Loucy (cell line): ENCODE measurements at regions not wholly inside any gene's neighbourhood (a gene's known extent, or its start where the extent isn't known, plus 50 kb on each side); places are given as distances from the start of the nearest gene placed in this dataset.

Experiments used
- H2AFZ ChIP-seq: fragments of 200-600 bp; sonication (generic); 2 replicates; pipeline ENCODE4 v1.6.0; 2016; ENCODE audit warnings: antibody characterized with exemption, mild to moderate bottlenecking, low read length, moderate library complexity
- H3F3A ChIP-seq: fragments of 200-600 bp; 2 replicates; pipeline ENCODE4 v1.6.0; 2016; ENCODE audit warnings: antibody characterized with exemption, low read depth, mild to moderate bottlenecking
- H3K27me3 ChIP-seq: fragments of 200-600 bp; sonication (generic); 2 replicates; pipeline ENCODE4 v1.6.1; 2014; ENCODE audit warnings: low read length, mild to moderate bottlenecking; ENCODE audit not compliant: insufficient read depth, poor library complexity, severe bottlenecking
- H3K36me3 ChIP-seq: fragments of 200-600 bp; sonication (generic); 2 replicates; pipeline ENCODE4 v1.6.1; 2016; ENCODE audit warnings: low read length; ENCODE audit not compliant: insufficient read depth
- H3K4me1 ChIP-seq: fragments of 200-600 bp; sonication (generic); 2 replicates; pipeline ENCODE4 v1.5.1; 2014; ENCODE audit warnings: low read length, mild to moderate bottlenecking; ENCODE audit not compliant: insufficient read depth, poor library complexity, severe bottlenecking
- H3K4me2 ChIP-seq: fragments of 200-600 bp; sonication (generic); 2 replicates; pipeline ENCODE4 v1.6.0; 2014; ENCODE audit warnings: antibody characterized with exemption, low read length, low read depth, mild to moderate bottlenecking; ENCODE audit not compliant: poor library complexity, severe bottlenecking
- H3K4me3 ChIP-seq: fragments of 200-600 bp; sonication (generic); 2 replicates; pipeline ENCODE4 v1.5.1; 2014; ENCODE audit warnings: low read length, mild to moderate bottlenecking, mixed read lengths; ENCODE audit not compliant: poor library complexity, severe bottlenecking
- H3K79me2 ChIP-seq: fragments of 200-600 bp; sonication (generic); 2 replicates; pipeline ENCODE4 v1.6.1; 2014; ENCODE audit warnings: low read length; ENCODE audit not compliant: insufficient read depth
- H3K9ac ChIP-seq: fragments of 200-600 bp; sonication (generic); 2 replicates; pipeline ENCODE4 v1.6.0; 2014; ENCODE audit warnings: mild to moderate bottlenecking, low read depth, low read length, moderate library complexity; ENCODE audit not compliant: poor library complexity, severe bottlenecking
- H3K9me2 ChIP-seq: fragments of 200-600 bp; sonication (generic); replicated peaks from 2 replicates; pipeline ENCODE4 v1.6.1; 2016; ENCODE audit warnings: low read depth, low read length, mixed read lengths
- H3K9me3 ChIP-seq: fragments of 200-600 bp; sonication (generic); 2 replicates; pipeline ENCODE4 v1.6.1; 2014; ENCODE audit warnings: mild to moderate bottlenecking, antibody characterized with exemption, low read length, low read depth; ENCODE audit not compliant: insufficient read depth
- H4K20me1 ChIP-seq: fragments of 200-600 bp; sonication (generic); 2 replicates; pipeline ENCODE4 v1.6.0; 2014; ENCODE audit warnings: antibody characterized with exemption, low read length, mild to moderate bottlenecking; ENCODE audit not compliant: insufficient read depth, poor library complexity, severe bottlenecking
- EZH2phosphoT487 ChIP-seq: fragments of 200-600 bp; IDR thresholded peaks from 2 replicates; pipeline ENCODE4 v1.6.1; 2018; ENCODE audit warnings: antibody characterized with exemption, mild to moderate bottlenecking, moderate library complexity, borderline replicate concordance
- TF ChIP-seq, protein P1 (sequence below): fragments of 200-600 bp; sonication (generic); conservative IDR thresholded peaks from 2 replicates; pipeline ENCODE4 v1.5.1; 2014; ENCODE audit warnings: mild to moderate bottlenecking, antibody characterized with exemption, low read length

DNA sequence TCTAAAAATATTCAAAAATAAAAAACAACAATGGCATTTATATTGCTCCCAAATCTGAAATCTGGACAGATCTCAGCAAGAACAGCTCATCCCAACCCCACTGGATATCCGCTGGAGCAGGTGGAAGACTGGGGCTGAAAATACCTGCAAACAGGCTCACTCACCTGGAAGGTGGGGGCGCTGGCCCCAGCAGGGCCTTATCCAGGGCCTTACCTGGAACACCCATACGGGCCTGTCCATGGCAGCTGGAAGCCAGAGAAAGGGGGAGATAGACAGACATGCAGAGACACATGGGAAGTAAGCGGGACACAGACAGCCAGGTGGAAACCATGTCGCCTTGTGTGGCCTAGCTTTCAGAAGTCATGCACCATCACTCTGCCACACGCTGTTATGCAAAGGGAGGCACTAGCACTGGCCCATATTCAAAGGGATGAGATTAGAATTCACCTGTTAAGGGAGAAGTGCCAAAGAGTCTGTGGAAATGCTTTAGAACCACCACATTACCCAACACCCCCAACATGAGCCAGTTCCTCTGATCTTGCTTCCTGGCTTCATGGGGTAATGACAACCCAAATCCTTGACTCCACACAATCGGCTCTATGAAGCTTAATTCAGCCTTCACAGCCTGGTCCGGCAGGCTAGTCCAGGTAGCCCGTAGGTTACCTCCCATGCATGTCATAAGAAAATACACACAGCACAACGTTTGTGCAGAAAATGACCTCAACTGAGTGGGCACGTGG lies 99.0 kb upstream of the CDYL start:
- no peaks in the 10 kb centered on the region for H3F3A ChIP-seq
- no peak overlapping the region for H2AFZ ChIP-seq

DNA sequence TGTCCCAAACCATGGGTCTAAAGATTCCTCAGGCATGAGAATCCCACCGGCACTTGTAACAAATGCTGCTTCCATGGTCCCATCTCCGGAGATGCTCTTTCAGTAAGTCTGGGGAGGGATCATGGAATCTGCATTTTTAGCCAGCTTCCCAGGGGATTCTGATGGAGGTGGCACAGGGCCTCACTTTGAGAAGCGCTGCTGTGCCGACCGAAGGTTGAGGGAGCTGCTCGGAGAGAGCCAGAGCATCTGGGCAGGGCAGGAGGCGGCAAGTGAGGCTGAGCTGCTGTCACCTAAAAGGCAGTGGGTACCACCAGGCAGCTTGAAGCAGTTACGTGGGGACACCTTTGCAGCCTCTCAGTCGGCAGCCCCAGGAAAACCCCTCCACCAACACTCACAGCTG lies 100.2 kb upstream of the CDYL start:
- Histone ChIP-seq H2AFZ (no peak overlapping the region), H4K20me1 (no peaks in the 10 kb centered on the region), H3F3A (no peaks in the 10 kb centered on the region), H3K4me2 (no peak overlapping the region), H3K9me3 (no peaks in the 10 kb centered on the region), H3K4me3 (no peak overlapping the region), H3K27me3 (no peaks in the 10 kb centered on the region), H3K4me1 (no peaks in the 10 kb centered on the region), H3K9me2 (no peaks in the 10 kb centered on the region), H3K79me2 (no peaks in the 10 kb centered on the region), H3K9ac (no peak overlapping the region), H3K36me3 (no peaks in the 10 kb centered on the region)
- TF ChIP-seq, protein P1, sequence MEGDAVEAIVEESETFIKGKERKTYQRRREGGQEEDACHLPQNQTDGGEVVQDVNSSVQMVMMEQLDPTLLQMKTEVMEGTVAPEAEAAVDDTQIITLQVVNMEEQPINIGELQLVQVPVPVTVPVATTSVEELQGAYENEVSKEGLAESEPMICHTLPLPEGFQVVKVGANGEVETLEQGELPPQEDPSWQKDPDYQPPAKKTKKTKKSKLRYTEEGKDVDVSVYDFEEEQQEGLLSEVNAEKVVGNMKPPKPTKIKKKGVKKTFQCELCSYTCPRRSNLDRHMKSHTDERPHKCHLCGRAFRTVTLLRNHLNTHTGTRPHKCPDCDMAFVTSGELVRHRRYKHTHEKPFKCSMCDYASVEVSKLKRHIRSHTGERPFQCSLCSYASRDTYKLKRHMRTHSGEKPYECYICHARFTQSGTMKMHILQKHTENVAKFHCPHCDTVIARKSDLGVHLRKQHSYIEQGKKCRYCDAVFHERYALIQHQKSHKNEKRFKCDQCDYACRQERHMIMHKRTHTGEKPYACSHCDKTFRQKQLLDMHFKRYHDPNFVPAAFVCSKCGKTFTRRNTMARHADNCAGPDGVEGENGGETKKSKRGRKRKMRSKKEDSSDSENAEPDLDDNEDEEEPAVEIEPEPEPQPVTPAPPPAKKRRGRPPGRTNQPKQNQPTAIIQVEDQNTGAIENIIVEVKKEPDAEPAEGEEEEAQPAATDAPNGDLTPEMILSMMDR, result no peak
- no peak for TF ChIP-seq EZH2phosphoT487

More for the DNA sequence above, 99.0 kb upstream of the CDYL start:
- Histone ChIP-seq H3K27me3 (no peaks in the 10 kb centered on the region), H3K4me1 (no peaks in the 10 kb centered on the region), H3K4me2 (no peak overlapping the region), H3K9me3 (no peaks in the 10 kb centered on the region), H4K20me1 (no peaks in the 10 kb centered on the region), H3K4me3 (no peak overlapping the region), H3K9me2 (no peaks in the 10 kb centered on the region), H3K79me2 (no peaks in the 10 kb centered on the region), H3K36me3 (no peaks in the 10 kb centered on the region), H3K9ac (no peak overlapping the region)
- TF ChIP-seq, protein P1, result no peak
- no peak for TF ChIP-seq EZH2phosphoT487

- no peaks in the 10 kb centered on the region for H3K9me2 ChIP-seq
- TF ChIP-seq, protein P1, result no peak
Measured at GRCh38 chr6:4675121-4675520, 101.1 kb upstream of the CDYL start.

More at GRCh38 chr6:4675121-4675520, 101.1 kb upstream of the CDYL start:
- no peak overlapping the region for H3K4me2 ChIP-seq
- no peak overlapping the region for H3K4me3 ChIP-seq
- no peaks in the 10 kb centered on the region for H3K27me3 ChIP-seq
- H3K9ac ChIP-seq, result no peak overlapping the region
- no peaks in the 10 kb centered on the region for H3K9me3 ChIP-seq
- H3K4me1 ChIP-seq, result no peaks in the 10 kb centered on the region
- no peaks in the 10 kb centered on the region for H3K36me3 ChIP-seq
- H4K20me1 ChIP-seq, result no peaks in the 10 kb centered on the region
- H2AFZ ChIP-seq, result no peak overlapping the region
- H3K79me2 ChIP-seq, result no peaks in the 10 kb centered on the region
- H3F3A ChIP-seq, result no peaks in the 10 kb centered on the region
